B cell (primary cell): ENCODE measurements at regions not wholly inside any gene's neighbourhood (a gene's known extent, or its start where the extent isn't known, plus 50 kb on each side); places are given as distances from the start of the nearest gene placed in this dataset.

Experiments
- EZH2 ChIP-seq: IDR thresholded peaks from 2 replicates; pipeline ENCODE4 v1.6.1; 2012; ENCODE audit warnings: borderline replicate concordance, low read depth, mild to moderate bottlenecking, moderate library complexity, low read length; ENCODE audit not compliant: insufficient read depth, poor library complexity, severe bottlenecking
- TF ChIP-seq, protein P1 (sequence below): fragments of 200-600 bp; IDR thresholded peaks from one replicate; pipeline ENCODE4 v1.8.0; 2022; ENCODE audit warnings: antibody characterized with exemption, mild to moderate bottlenecking

DNA sequence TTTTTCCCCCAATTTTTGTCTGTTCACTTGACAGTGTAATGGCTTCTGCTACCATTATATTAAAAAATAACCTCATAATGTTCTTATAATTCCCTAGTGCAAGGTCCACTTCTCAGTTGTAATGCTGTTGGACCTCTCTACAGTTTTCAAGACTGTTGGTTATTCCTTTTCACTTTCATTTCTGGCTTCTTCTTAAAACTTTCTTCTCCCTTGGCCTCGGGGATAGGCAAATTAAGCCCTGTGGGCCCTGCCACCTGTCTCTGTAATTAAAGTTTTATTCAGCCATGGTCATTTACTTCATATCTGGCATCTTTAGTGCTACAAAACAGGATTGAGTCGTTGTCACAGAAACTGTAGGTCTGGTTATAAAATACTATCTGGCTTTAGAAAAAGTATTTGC lies 313.5 kb downstream of the KLF12 start:
- TF ChIP-seq, protein P1, sequence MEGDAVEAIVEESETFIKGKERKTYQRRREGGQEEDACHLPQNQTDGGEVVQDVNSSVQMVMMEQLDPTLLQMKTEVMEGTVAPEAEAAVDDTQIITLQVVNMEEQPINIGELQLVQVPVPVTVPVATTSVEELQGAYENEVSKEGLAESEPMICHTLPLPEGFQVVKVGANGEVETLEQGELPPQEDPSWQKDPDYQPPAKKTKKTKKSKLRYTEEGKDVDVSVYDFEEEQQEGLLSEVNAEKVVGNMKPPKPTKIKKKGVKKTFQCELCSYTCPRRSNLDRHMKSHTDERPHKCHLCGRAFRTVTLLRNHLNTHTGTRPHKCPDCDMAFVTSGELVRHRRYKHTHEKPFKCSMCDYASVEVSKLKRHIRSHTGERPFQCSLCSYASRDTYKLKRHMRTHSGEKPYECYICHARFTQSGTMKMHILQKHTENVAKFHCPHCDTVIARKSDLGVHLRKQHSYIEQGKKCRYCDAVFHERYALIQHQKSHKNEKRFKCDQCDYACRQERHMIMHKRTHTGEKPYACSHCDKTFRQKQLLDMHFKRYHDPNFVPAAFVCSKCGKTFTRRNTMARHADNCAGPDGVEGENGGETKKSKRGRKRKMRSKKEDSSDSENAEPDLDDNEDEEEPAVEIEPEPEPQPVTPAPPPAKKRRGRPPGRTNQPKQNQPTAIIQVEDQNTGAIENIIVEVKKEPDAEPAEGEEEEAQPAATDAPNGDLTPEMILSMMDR, result no peak
- TF ChIP-seq EZH2, result no peak
